Natural killer cell (primary cell): ENCODE measurements at regions not wholly inside any gene's neighbourhood (a gene's known extent, or its start where the extent isn't known, plus 50 kb on each side); places are given as distances from the start of the nearest gene placed in this dataset.

Experiments used
- ATAC-seq, 3 donors: fragments of 150-1000 bp in 2 of 3; fragments of 200-7000 bp in 1 of 3; cut with Tn5 transposase; 1 replicate in 1 of 3; 2 replicates in 2 of 3; pipeline ENCODE4 v1.10.0; 2021; ENCODE audit warnings: mild to moderate bottlenecking in 2 of 3, moderate library complexity in 2 of 3
- DNase-seq, 2 donors: peaks; one replicate each; pipeline versions ENCODE4 v3.0.0 to v3.0.0-alpha.2; 2013 to 2021; ENCODE audit warnings: mixed read lengths in 1 of 2
- H3K27ac ChIP-seq: one replicate; pipeline ENCODE4 v1.5.1; 2013; ENCODE audit warnings: mild to moderate bottlenecking, low read length
- H3K27me3 ChIP-seq: one replicate; pipeline ENCODE4 v1.6.1; 2013; ENCODE audit warnings: low read length; ENCODE audit not compliant: control insufficient read depth, insufficient read depth
- H3K36me3 ChIP-seq: one replicate; pipeline ENCODE4 v1.6.1; 2013; ENCODE audit warnings: low read length; ENCODE audit not compliant: control insufficient read depth, insufficient read depth
- H3K4me1 ChIP-seq: one replicate; pipeline ENCODE4 v1.6.1; 2013; ENCODE audit warnings: low read length; ENCODE audit not compliant: control insufficient read depth, insufficient read depth
- H3K4me3 ChIP-seq: one replicate; pipeline ENCODE4 v1.5.1; 2013; ENCODE audit warnings: low read length
- H3K9me3 ChIP-seq: one replicate; pipeline ENCODE4 v1.6.1; 2013; ENCODE audit warnings: low read length; ENCODE audit not compliant: control insufficient read depth, insufficient read depth
- H3K27ac Mint-ChIP-seq, 2 donors: one replicate each; pipeline ENCODE4 v1.8.0; 2022; ENCODE audit warnings: mild to moderate bottlenecking in 2 of 2, mixed read lengths in 2 of 2, moderate library complexity in 1 of 2
- H3K27me3 Mint-ChIP-seq, 2 donors: one replicate each; pipeline ENCODE4 v1.8.0; 2022; ENCODE audit warnings: low read depth in 2 of 2, mixed read lengths in 2 of 2
- H3K36me3 Mint-ChIP-seq: one replicate; pipeline ENCODE4 v1.8.0; 2022; ENCODE audit warnings: mixed read lengths
- H3K4me1 Mint-ChIP-seq, 2 donors: one replicate each; pipeline ENCODE4 v1.8.0; 2022; ENCODE audit warnings: mixed read lengths in 2 of 2
- H3K4me3 Mint-ChIP-seq: one replicate; pipeline ENCODE4 v1.8.0; 2022; ENCODE audit warnings: mild to moderate bottlenecking, moderate library complexity, mixed read lengths
- H3K9me3 Mint-ChIP-seq, 2 donors: one replicate each; pipeline ENCODE4 v1.8.0; 2022; ENCODE audit warnings: mixed read lengths in 2 of 2
- WGBS: methylation state at CpG from one replicate; pipeline ENCODE4 v1.1.7; 2013; ENCODE audit warnings: missing lambda C conversion rate; ENCODE audit not compliant: insufficient coverage; 5-methylcytosine and 5-hydroxymethylcytosine counted together
- intact Hi-C: fragments of 100-400 bp; cut with micrococcal nuclease; formaldehyde crosslinking; loops from one replicate; pipeline ENCODE4 v1.14.2; 2022
- TF ChIP-seq, protein P1 (sequence below): fragments of 200-600 bp; IDR thresholded peaks from one replicate; pipeline ENCODE4 v1.8.0; 2022; ENCODE audit warnings: antibody characterized with exemption

DNA sequence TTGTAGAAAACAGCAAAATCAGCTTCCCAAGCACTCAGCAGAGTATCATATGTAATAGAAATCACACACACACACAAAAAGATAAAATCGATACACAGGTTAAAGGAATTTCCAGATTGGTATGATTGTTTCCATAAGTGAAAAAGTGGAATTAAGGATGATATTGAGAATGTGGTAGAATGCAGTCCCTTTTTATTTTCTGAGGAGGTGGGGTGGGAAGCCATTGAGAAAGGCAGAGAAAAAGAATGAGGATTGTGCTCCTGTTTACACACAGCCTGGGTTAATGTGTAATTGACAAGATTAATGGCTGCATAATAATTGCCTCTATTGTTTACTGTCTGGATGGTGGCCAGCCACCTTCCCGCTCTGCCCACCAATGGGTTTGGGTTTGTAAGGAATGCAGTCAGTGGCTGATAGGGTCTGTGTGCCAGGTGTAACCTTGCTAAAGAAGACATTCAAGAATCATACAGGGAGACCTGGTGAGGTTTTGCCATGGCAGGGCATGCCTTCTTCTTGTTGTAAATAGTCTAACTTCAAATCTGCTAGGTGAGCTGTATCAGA is 177.2 kb upstream of the MAP3K1 start:
- no peaks in the 10 kb centered on the region for H3K9me3 Mint-ChIP-seq
- H3K4me3 Mint-ChIP-seq = no peak overlapping the region
- H3K4me1 Mint-ChIP-seq = peaks cover 0 to 4% of the 10 kb centered on the region in 2 donors
- Histone ChIP-seq H3K9me3 (no peaks in the 10 kb centered on the region), H3K4me3 (no peak overlapping the region), H3K27me3 (no peaks in the 10 kb centered on the region), H3K27ac (no peak overlapping the region), H3K36me3 (no peaks in the 10 kb centered on the region), H3K4me1 (peaks cover 7% of the 10 kb centered on the region)
- WGBS = 100% methylated on average over 1 of the region's 2 CpGs
- H3K36me3 Mint-ChIP-seq = no peaks in the 10 kb centered on the region
- peaks cover 0 to 5% of the 10 kb centered on the region in 2 donors for H3K27me3 Mint-ChIP-seq
- TF ChIP-seq, protein P1, sequence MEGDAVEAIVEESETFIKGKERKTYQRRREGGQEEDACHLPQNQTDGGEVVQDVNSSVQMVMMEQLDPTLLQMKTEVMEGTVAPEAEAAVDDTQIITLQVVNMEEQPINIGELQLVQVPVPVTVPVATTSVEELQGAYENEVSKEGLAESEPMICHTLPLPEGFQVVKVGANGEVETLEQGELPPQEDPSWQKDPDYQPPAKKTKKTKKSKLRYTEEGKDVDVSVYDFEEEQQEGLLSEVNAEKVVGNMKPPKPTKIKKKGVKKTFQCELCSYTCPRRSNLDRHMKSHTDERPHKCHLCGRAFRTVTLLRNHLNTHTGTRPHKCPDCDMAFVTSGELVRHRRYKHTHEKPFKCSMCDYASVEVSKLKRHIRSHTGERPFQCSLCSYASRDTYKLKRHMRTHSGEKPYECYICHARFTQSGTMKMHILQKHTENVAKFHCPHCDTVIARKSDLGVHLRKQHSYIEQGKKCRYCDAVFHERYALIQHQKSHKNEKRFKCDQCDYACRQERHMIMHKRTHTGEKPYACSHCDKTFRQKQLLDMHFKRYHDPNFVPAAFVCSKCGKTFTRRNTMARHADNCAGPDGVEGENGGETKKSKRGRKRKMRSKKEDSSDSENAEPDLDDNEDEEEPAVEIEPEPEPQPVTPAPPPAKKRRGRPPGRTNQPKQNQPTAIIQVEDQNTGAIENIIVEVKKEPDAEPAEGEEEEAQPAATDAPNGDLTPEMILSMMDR = no peak
- DNase-seq = no peak
- no peak for ATAC-seq
- no peak overlapping the region for H3K27ac Mint-ChIP-seq
- intact Hi-C loops = no loop called here

DNA sequence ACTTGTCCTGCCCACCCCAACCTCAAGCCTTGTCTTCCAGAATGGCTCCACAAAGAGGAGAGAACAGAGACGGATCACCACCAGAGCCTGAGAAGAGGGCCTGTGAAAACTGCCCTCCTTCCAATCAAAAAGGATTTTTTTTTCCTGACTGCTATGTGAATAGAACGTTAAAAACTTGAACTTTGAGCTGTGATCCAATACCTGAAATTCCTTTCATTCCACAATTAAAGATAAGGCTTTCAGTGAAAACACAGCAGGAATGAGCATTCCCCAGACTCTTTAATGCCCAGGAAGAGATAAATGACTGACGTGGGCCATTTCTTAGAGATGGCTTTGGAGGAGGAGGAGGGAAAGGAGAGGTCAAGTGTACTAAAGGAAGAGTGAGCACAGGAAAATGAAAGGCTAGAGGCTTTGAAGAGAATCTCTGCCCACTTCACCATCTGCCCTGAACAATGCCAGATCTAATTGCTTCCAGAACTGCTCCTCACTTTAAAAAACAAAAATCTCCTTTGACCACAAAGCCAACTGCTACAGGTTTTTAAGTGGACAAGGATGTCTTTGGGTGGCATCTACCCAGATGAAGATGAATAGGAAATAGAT is 177.9 kb upstream of the MAP3K1 start:
- Histone ChIP-seq H3K36me3 (no peaks in the 10 kb centered on the region), H3K4me3 (no peak overlapping the region), H3K27ac (no peak overlapping the region), H3K4me1 (peaks cover 7% of the 10 kb centered on the region), H3K27me3 (no peaks in the 10 kb centered on the region), H3K9me3 (no peaks in the 10 kb centered on the region)
- H3K27me3 Mint-ChIP-seq = peaks cover 0 to 5% of the 10 kb centered on the region in 2 donors
- 87% methylated on average over 3 of the region's 3 CpGs for WGBS
- H3K4me3 Mint-ChIP-seq = no peak overlapping the region
- ATAC-seq (no peak), DNase-seq (no peak)
- H3K36me3 Mint-ChIP-seq = no peaks in the 10 kb centered on the region
- H3K27ac Mint-ChIP-seq = no peak overlapping the region
- H3K4me1 Mint-ChIP-seq = peaks cover 0 to 4% of the 10 kb centered on the region in 2 donors
- TF ChIP-seq, protein P1 = no peak
- H3K9me3 Mint-ChIP-seq = no peaks in the 10 kb centered on the region
- intact Hi-C loops = no loop called here

GRCh38 chr5:56633950-56634349 is 181.4 kb upstream of the MAP3K1 start:
- Mint-ChIP-seq H3K36me3 (no peaks in the 10 kb centered on the region), H3K4me3 (no peak overlapping the region), H3K9me3 (peaks cover 0 to 2% of the 10 kb centered on the region in 2 donors), H3K4me1 (no peaks in the 10 kb centered on the region), H3K27me3 (no peaks in the 10 kb centered on the region), H3K27ac (no peak overlapping the region)
- no peaks in the 10 kb centered on the region for H3K9me3 ChIP-seq
- intact Hi-C loops = no loop called here
- ATAC-seq = no peak
- no peak for DNase-seq
- H3K27ac ChIP-seq = no peak overlapping the region
- H3K27me3 ChIP-seq = no peaks in the 10 kb centered on the region
- TF ChIP-seq, protein P1 = no peak
- H3K4me1 ChIP-seq = no peaks in the 10 kb centered on the region
- WGBS = 100% methylated on average over 1 of the region's 1 CpG
- H3K4me3 ChIP-seq = no peak overlapping the region
- no peaks in the 10 kb centered on the region for H3K36me3 ChIP-seq

DNA sequence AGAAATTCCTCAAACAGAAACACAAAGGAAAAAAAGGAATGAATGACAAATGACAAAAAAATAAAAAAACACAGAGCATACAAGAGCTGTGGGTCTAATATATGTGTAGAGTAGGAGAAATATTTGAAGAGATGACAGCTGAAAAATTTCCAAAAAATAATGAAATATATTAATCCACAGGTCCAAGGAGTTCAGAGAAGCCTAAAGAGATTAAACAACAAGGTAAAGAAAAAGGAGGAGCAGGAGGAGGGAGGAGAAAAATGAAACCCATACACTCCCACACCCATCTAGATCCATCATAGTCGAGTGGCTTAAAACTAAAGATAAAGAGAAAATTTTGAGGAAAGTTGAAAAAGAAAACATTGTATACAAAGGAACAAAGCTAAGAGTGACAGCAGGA is 182.4 kb upstream of the MAP3K1 start:
- Mint-ChIP-seq H3K36me3 (no peaks in the 10 kb centered on the region), H3K27me3 (peaks cover 0 to 1% of the 10 kb centered on the region in 2 donors), H3K27ac (no peak overlapping the region), H3K9me3 (peaks cover 0 to 3% of the 10 kb centered on the region in 2 donors), H3K4me1 (no peaks in the 10 kb centered on the region), H3K4me3 (no peak overlapping the region)
- intact Hi-C loops = no loop called here
- Histone ChIP-seq H3K27me3 (no peaks in the 10 kb centered on the region), H3K4me1 (no peaks in the 10 kb centered on the region), H3K4me3 (no peak overlapping the region), H3K36me3 (no peaks in the 10 kb centered on the region), H3K27ac (no peak overlapping the region), H3K9me3 (peaks cover 3% of the 10 kb centered on the region)
- no CpG with 5 or more reads among the region's 1 CpG for WGBS
- ATAC-seq = no peak
- no peak for DNase-seq
- TF ChIP-seq, protein P1 = no peak
